ENCODE measurements at regions not wholly inside any gene's neighbourhood (a gene's known extent, or its start where the extent isn't known, plus 50 kb on each side); places are given as distances from the start of the nearest gene placed in this dataset.
"Not testable (repeated sequence)": the region's sequence is repeated elsewhere in the genome, so short reads cannot be mapped to it uniquely, and the experiment has no call there.

DNA sequence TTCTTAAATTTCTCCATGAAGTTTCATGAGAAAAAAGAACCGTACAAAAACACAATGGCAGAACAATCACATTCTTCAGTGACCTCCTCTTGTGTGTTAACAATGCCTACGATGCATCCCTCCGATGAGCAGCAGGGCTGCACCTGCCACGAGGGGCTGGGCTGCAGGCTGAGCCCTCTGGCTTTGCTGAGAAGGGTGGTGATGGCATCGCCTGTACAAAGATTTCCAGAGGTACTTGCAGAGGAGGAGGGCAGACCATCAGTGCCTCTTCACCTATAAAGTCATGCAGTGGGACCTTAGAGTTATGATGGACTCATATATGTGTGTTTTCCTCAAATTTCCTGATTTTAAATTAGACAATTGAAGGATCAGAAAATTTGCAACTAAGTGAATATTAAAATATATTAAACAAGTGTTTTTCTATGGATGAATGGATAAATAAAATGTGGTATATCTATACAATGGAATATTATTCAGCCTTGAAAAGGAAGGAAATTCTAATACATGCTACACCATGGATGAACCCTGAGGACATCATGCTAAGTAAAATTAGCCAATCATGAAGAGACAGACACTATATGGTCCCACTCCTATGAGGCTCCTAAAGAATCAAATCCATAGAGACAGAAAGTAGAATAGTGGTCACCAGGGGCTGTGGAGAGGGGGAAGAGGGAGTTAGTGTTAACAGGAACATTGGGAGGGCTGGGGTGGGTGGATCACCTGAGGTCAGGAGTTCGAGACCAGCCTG, 489.3 kb downstream of the SIPA1L2 start:
- no peak for DNase-seq
- Histone ChIP-seq H3K36me3 (replicated peaks; ENCODE audit: control insufficient read depth, insufficient read depth, low read length) (peaks cover 23% of the 10 kb centered on the region), H3K4me3 (ENCODE audit: insufficient read depth, low read depth, low read length) (no peak overlapping the region), H3K27me3 (ENCODE audit: control insufficient read depth, insufficient read depth, low read length) (no peaks in the 10 kb centered on the region)

DNA sequence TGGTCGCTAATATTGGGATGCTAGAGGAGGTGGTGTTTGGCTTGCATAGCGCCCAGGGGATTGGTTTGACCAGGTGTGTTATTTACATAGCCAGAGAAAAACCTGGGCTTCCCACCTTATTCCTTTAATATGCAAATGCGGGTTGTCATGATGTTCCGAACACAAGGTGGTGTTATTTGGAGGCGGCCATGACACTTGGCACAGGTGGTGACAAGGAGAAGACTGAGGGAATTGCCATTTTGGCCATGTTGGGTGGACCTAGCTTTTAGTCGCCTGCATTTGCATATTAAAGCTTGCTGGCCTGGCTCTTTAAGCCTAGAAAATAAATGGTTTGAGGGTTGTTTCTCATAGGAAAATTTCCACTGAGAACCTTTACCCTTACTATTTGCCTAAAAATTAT, 490.5 kb downstream of the SIPA1L2 start:
- DNase-seq, result no peak

DNA sequence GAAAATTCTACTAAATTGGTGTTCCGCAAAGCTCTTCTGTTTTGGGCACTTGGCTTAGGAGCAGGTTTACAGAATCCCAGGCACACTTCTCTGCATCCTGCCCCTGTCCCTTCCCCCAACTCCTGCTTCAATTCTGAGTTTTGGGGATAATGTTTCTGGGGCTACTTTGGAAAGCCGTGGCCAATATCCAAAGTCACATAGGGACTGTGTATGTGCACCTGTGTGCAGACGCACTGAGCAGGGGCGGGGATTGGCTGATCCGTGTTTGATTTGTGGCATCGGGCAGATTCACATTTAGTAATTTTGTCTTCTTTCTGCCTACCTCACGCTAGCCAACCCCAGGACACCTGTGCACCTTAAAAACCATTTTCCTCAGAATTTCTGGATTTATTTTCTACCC, 491.9 kb downstream of the SIPA1L2 start:
- no peak for DNase-seq
- H3K27me3 ChIP-seq (ENCODE audit: control insufficient read depth, insufficient read depth, low read length), result no peaks in the 10 kb centered on the region
- peaks cover 28% of the 10 kb centered on the region for H3K36me3 ChIP-seq (replicated peaks; ENCODE audit: control insufficient read depth, insufficient read depth, low read length)
- H3K4me3 ChIP-seq (ENCODE audit: insufficient read depth, low read depth, low read length), result no peak overlapping the region

More for the DNA sequence above, 490.5 kb downstream of the SIPA1L2 start:
- H3K27me3 ChIP-seq (ENCODE audit: control insufficient read depth, insufficient read depth, low read length), result no peaks in the 10 kb centered on the region
- peaks cover 25% of the 10 kb centered on the region for H3K36me3 ChIP-seq (replicated peaks; ENCODE audit: control insufficient read depth, insufficient read depth, low read length)
- H3K4me3 ChIP-seq (ENCODE audit: insufficient read depth, low read depth, low read length), result no peak overlapping the region

DNA sequence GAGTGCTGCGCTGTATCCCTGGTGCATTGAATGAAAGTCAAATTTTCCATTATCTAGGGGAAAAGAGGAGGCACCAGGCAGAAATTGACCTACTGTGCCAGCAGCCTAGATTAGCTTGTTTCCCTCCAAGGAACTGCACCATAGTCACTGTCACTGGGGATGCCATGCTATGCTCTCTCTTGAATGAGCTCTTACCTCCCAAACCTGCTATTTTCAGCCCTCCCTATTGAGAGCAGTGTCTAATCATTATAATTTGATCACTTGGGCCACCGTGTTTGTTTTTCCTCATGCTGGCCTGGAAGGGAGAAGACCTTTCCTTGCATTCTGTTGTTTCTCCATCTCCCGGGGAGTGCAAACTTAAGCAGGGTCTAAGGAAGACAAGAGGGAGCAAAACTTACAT, 492.9 kb downstream of the SIPA1L2 start:
- H3K4me3 ChIP-seq (ENCODE audit: insufficient read depth, low read depth, low read length), result no peak overlapping the region
- DNase-seq, result no peak
- H3K27me3 ChIP-seq (ENCODE audit: control insufficient read depth, insufficient read depth, low read length), result no peaks in the 10 kb centered on the region
- peaks cover 33% of the 10 kb centered on the region for H3K36me3 ChIP-seq (replicated peaks; ENCODE audit: control insufficient read depth, insufficient read depth, low read length)

DNA sequence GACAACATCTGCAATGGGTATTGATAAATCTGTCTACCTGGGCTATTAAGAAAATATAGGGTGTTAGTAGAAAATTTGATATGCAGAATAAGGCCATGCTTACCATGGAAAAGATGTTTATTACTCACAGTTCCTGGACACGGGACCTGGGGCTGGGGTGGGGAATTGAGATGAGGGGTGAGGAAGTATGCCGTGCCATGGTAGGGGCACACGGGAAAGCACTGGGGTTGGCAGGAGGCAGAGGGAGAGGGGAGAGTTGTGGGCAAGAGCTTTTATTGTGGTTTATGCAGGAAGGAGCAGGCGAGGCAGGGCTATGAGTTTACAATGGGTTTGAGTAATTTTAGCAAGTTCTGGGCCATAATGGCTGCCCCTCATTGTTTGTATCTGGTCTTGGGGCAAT, 493.8 kb downstream of the SIPA1L2 start:
- no peaks in the 10 kb centered on the region for H3K27me3 ChIP-seq (ENCODE audit: control insufficient read depth, insufficient read depth, low read length)
- no peak for DNase-seq
- H3K4me3 ChIP-seq (ENCODE audit: insufficient read depth, low read depth, low read length), result no peak overlapping the region
- H3K36me3 ChIP-seq (replicated peaks; ENCODE audit: control insufficient read depth, insufficient read depth, low read length), result peaks cover 35% of the 10 kb centered on the region

DNA sequence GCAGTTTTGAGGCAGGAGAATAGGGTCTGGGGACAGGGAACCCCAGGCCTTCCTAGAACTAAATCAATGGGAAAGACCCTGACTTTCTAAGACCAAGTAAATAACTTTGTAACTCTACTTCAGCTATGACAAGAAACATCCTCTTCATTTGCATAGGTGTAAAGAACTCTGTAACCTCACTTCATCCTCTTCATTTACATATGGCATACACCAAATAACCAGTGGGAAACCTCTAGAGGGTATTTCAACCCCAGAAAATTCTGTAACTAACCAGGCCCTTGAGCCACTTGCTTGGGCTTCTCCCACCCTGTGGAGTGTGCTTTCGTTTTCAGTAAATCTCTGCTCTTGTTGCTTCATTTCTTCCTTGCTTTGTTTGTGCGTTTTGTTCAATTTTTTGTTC, 495.6 kb downstream of the SIPA1L2 start:
- no peak for DNase-seq
- Histone ChIP-seq H3K36me3 (replicated peaks; ENCODE audit: control insufficient read depth, insufficient read depth, low read length) (peaks cover 40% of the 10 kb centered on the region), H3K27me3 (ENCODE audit: control insufficient read depth, insufficient read depth, low read length) (no peaks in the 10 kb centered on the region), H3K4me3 (ENCODE audit: insufficient read depth, low read depth, low read length) (no peak overlapping the region)

DNA sequence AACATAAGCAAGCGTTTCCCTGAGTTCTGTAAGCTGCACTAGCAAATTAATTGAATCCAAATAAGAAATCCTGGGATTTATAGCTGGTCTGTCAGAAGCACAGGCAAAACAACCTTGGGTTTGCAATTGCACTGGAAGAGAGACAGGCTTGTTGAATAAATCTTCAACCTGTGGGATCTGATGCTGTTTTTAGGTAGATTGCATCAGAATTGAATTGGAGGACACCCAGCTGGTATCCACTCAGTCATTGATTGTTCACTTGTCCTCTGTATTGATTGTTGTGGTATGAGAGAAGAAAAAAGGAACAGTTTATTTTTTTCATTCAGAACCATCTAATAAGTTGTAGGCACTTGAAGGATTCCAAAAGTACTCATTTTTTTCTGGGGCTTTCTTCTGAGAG, 497.4 kb downstream of the SIPA1L2 start:
- H3K27me3 ChIP-seq (ENCODE audit: control insufficient read depth, insufficient read depth, low read length), result no peaks in the 10 kb centered on the region
- H3K4me3 ChIP-seq (ENCODE audit: insufficient read depth, low read depth, low read length), result no peak overlapping the region
- H3K36me3 ChIP-seq (replicated peaks; ENCODE audit: control insufficient read depth, insufficient read depth, low read length), result peaks cover 42% of the 10 kb centered on the region
- no peak for DNase-seq

DNA sequence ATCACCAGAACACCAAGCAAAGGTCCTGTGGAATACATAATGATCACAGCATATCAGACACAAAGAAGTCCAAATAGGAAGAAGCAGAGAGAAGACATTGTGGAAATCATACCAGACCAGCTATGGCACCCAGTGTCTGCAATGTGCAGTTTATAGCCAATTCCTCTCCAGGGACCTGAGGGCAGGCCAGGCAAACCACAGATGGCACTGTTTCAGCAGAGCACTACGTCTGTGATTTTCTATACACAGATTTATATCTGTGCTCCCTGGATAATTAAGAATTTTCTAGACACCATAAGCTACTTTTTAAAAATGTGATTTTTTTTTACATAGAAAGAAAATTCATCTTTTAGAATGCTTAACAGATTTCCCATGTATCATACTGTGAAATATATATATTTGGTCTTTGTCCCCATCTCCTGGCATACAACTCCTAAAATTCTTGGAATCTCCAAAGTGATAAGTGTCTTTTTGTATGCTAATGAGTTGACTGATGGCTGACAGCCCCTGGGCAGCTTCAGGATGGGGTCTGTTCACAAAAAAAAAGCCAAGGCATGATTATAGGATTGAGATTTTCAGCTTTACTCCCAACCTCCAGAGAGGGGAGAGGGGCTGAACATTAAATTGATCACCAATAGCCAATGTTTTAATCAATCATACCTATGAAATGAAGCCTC, 498.1 kb downstream of the SIPA1L2 start:
- Histone ChIP-seq H3K27me3 (ENCODE audit: control insufficient read depth, insufficient read depth, low read length) (no peaks in the 10 kb centered on the region), H3K36me3 (replicated peaks; ENCODE audit: control insufficient read depth, insufficient read depth, low read length) (peaks cover 35% of the 10 kb centered on the region), H3K4me3 (ENCODE audit: insufficient read depth, low read depth, low read length) (no peak overlapping the region)

DNA sequence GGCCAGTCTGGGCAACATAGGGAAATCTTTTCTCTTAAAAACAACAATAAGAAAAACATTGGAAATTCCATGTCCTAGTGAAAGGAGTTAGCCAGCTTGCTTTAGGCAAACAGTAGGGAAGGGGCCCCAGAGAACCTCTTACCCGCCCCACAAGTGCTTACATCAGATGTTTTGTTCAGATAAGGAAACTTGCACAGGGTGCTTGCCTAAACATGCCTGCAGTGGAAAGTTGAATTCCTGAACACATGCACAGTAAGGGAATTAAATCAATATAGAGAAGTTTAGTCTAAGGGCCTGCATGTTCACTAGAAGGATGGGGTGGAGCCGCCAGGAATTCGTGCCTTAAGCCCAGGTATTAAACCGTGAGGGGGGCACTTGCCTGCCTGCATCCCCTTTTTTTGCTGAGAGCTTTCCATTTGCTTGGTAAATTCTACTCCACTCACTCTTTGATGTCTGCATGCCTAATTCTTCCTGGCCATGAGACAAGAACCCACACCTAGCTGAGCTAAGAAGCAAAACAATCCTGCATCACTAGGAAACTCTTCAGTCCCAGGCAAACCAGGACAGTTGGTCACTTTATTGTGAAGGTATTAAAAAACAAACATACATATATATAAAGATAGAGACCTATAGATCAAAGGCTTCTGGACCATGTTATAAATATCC, 499.0 kb downstream of the SIPA1L2 start:
- no peak for DNase-seq
- Histone ChIP-seq H3K4me3 (ENCODE audit: insufficient read depth, low read depth, low read length) (no peak overlapping the region), H3K27me3 (ENCODE audit: control insufficient read depth, insufficient read depth, low read length) (no peaks in the 10 kb centered on the region), H3K36me3 (replicated peaks; ENCODE audit: control insufficient read depth, insufficient read depth, low read length) (peaks cover 33% of the 10 kb centered on the region)

More for the DNA sequence above, 498.1 kb downstream of the SIPA1L2 start:
- DNase-seq, result no peak

DNA sequence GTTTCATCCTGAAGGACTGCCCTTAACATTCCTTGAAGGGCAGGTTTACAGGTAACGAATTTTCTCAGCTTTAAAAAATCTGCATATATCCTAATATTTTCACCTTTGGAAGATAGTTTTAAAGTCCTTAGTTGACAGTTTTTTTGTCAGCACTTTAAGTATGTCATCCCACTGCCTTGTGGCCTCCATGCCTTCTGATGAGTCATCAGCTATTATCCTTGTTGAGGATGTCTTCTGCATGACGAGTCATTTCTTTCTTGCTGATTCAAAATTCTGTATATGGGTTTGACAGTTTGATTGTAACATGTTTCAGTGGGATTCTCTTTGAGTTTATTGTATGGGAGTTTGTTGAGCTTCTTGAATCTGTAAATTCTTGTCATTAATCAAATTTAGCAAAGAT, 500.6 kb downstream of the DISC1 start:
- H3K36me3 ChIP-seq (replicated peaks; ENCODE audit: control insufficient read depth, insufficient read depth, low read length), result peaks cover 19% of the 10 kb centered on the region
- H3K4me3 ChIP-seq (ENCODE audit: insufficient read depth, low read depth, low read length), result no peak overlapping the region
- H3K27me3 ChIP-seq (ENCODE audit: control insufficient read depth, insufficient read depth, low read length), result no peaks in the 10 kb centered on the region
- no peak for DNase-seq

DNA sequence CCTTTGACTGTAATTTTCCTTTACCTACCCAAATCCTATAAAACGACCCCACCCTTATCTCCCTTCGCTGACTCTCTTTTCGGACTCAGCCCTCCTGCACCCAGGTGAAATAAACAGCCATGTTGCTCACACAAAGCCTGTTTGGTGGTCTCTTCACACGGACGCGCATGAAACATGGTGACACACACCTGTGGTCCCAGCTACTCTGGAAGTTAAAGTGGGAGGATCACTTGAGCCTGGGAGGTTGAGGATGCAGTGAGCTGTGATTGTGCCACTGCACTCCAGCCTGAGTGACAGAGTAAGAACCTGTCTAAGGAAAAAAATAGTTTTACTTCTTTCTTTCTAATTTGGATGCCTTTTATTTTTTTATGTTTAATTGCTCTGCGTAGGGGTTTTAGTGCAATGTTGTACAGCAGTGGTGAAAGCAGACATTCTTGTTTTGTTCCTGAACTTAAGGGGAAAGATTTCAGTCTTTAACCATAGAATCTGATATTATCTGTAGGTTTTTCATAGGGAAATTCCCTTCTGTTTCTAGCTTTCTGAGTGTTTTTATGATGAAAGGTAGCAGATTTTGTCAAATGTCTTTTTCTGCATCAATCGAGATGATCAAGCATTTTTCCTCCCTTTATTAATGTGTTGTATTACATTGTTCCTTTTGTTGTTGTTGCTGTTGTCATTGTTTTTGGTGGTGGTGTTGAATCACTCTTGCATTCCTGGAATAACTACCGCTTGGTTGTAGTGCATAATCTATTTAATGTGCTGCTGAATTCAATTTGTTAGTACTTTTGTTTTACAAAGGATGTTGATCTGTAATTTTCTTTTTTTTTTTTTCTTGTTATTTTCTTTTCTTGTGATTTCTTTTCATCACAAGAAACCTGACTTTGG, 497.4 kb downstream of the DISC1 start:
- Histone ChIP-seq H3K4me3 (ENCODE audit: insufficient read depth, low read depth, low read length) (peak overlapping the region; percentile 44), H3K36me3 (replicated peaks; ENCODE audit: control insufficient read depth, insufficient read depth, low read length) (peaks cover 12% of the 10 kb centered on the region), H3K27me3 (ENCODE audit: control insufficient read depth, insufficient read depth, low read length) (no peaks in the 10 kb centered on the region)
- no peak for DNase-seq

DNA sequence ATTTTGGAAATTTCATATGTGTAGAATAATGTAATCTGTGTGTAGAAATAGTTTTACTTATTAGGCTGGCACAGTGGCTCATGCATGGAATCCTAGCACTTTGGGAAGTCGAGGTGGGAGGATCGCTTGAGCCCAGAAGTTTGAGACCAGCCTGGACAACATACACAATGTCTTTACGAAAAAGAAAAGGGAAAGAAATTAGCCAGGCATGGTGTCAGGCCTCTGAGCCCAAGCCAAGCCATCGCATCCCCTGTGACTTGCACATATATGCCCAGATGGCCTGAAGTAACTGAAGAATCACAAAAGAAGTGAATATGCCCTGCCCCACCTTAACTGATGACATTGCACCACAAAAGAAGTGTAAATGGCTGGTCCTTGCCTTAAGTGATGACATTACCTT, 491.3 kb downstream of the DISC1 start:
- H3K4me3 ChIP-seq (ENCODE audit: insufficient read depth, low read depth, low read length); H3K36me3 ChIP-seq (replicated peaks; ENCODE audit: control insufficient read depth, insufficient read depth, low read length); H3K27me3 ChIP-seq (ENCODE audit: control insufficient read depth, insufficient read depth, low read length); DNase-seq: not testable (repeated sequence)

DNA sequence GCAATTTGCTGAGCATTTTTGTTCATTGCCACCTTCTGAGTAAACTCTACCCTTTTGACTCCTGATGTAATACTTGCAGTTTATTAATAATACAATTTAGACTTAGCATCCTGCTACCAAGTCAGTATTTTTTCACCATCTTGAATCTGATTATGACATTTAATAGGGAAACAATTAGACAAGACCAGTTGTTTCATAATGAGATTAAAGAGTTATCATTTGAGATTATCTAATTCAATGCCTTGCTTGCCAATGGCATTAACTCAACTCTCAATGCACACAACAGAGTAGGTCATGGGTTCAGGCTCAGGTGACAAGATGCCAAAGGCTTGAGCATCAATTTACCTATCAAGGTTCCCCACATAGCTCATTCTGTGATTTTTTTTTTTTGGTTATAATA, 488.4 kb downstream of the DISC1 start:
- H3K36me3 ChIP-seq (replicated peaks; ENCODE audit: control insufficient read depth, insufficient read depth, low read length), result no peaks in the 10 kb centered on the region
- H3K27me3 ChIP-seq (ENCODE audit: control insufficient read depth, insufficient read depth, low read length), result no peaks in the 10 kb centered on the region
- DNase-seq, result no peak
- no peak overlapping the region for H3K4me3 ChIP-seq (ENCODE audit: insufficient read depth, low read depth, low read length)

DNA sequence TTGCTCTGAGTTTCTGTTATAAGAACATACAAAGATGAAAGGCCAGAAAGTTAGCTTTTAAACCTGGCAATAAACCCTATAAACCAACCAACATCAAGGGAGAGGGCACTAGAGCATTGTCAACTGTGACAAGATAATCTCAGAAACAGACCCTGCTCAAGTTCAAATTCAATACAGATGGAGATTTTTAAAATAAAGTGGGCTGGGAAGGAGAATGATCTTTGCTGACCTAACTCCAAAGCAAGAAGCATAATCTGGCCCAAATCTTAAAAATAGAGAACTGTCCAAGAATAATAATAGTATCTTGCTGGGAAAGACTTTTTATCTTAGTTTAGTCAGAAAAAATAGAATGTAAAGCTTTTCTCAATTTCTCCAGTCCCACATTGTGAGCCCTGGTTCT, 485.5 kb downstream of the DISC1 start:
- Histone ChIP-seq H3K4me3 (ENCODE audit: insufficient read depth, low read depth, low read length) (no peak overlapping the region), H3K27me3 (ENCODE audit: control insufficient read depth, insufficient read depth, low read length) (no peaks in the 10 kb centered on the region; the same call in 1 of the 2 replicates), H3K36me3 (replicated peaks; ENCODE audit: control insufficient read depth, insufficient read depth, low read length) (no peaks in the 10 kb centered on the region)
- DNase-seq, result no peak

Data from H7 (cell line).